Aorta (tissue), 5 donors: ENCODE measurements at regions not wholly inside any gene's neighbourhood (a gene's known extent, or its start where the extent isn't known, plus 50 kb on each side); places are given as distances from the start of the nearest gene placed in this dataset.
"Not testable (repeated sequence)": the region's sequence is repeated elsewhere in the genome, so short reads cannot be mapped to it uniquely, and the experiment has no call there.

Experiments used
- ATAC-seq: fragments of 200-7000 bp; cut with Tn5 transposase; one replicate; pipeline ENCODE4 v1.9.1; 2022; ENCODE audit warnings: moderate library complexity; ENCODE audit not compliant: low FRiP score
- DNase-seq, 2 donors: peaks; one replicate each; pipeline ENCODE4 v3.0.0-alpha.2; 2020
- H3K27ac ChIP-seq, 2 donors: one replicate each; pipeline ENCODE4 v1.5.1; 2013; ENCODE audit warnings: low read length in 2 of 2, mild to moderate bottlenecking in 2 of 2, moderate library complexity in 2 of 2, control low read depth in 1 of 2, inconsistent platforms in 1 of 2, low read depth in 1 of 2
- H3K27me3 ChIP-seq, 2 donors: one replicate each; pipeline ENCODE4 v1.6.1; 2013; ENCODE audit warnings: control low read depth in 1 of 2, low read length in 1 of 2, mild to moderate bottlenecking in 1 of 2, moderate library complexity in 1 of 2; ENCODE audit not compliant: insufficient read depth in 2 of 2, control insufficient read depth in 1 of 2
- H3K36me3 ChIP-seq, 2 donors: one replicate each; pipeline ENCODE4 v1.6.1; 2013; ENCODE audit warnings: control low read depth in 1 of 2, low read length in 1 of 2, mild to moderate bottlenecking in 1 of 2; ENCODE audit not compliant: insufficient read depth in 2 of 2, control insufficient read depth in 1 of 2
- H3K4me1 ChIP-seq, 2 donors: one replicate each; pipeline ENCODE4 v1.6.1; 2013; ENCODE audit warnings: low read length in 2 of 2, control low read depth in 1 of 2, mild to moderate bottlenecking in 1 of 2, moderate library complexity in 1 of 2; ENCODE audit not compliant: insufficient read depth in 2 of 2, control insufficient read depth in 1 of 2
- H3K4me3 ChIP-seq, 2 donors: one replicate each; pipeline ENCODE4 v1.5.1; 2013; ENCODE audit warnings: low read length in 2 of 2, control low read depth in 1 of 2, mild to moderate bottlenecking in 1 of 2
- H3K9me3 ChIP-seq: one replicate; pipeline ENCODE4 v1.6.1; 2013; ENCODE audit warnings: mild to moderate bottlenecking, low read length; ENCODE audit not compliant: control insufficient read depth
- WGBS, 2 donors: extraction: QIAGEN DNeasy Blood & Tissue Kit; methylation state at CpG; one replicate each; pipeline ENCODE4 v1.1.7; 2013; 5-methylcytosine and 5-hydroxymethylcytosine counted together
- intact Hi-C, 2 donors: fragments of 100-400 bp; cut with DNase I; formaldehyde crosslinking; loops; one replicate each; pipeline versions ENCODE4 v1.14.2 to v1.15.0; 2022
- donor health status: healthy with polysubstance abuse.
- donor health status: Bipolar disorder and iron deficiency.
- donor health status: DM: no; HTN: no; CAD: no.
- donor health status: DM: no; HTN: no; CAD: no.
- donor health status: DM: yes; HTN: yes; CAD: no.

GRCh38 chr7:142503949-142504348 is 245.3 kb upstream of the PRSS1 start:
- ATAC-seq, H3K36me3 ChIP-seq, H3K9me3 ChIP-seq, H3K4me3 ChIP-seq, DNase-seq, intact Hi-C loops, H3K4me1 ChIP-seq, H3K27me3 ChIP-seq, H3K27ac ChIP-seq: not testable (repeated sequence)
- 33 to 38% methylated on average over 7 to 8 of the region's 8 CpGs for WGBS, 2 donors

GRCh38 chr7:142503036-142503435 is 245.2 kb upstream of the PRSS58 start:
- no peaks in the 10 kb centered on the region for H3K4me1 ChIP-seq
- no peaks in the 10 kb centered on the region for H3K36me3 ChIP-seq
- H3K9me3 ChIP-seq: no peaks in the 10 kb centered on the region
- DNase-seq: no peak
- H3K27me3 ChIP-seq: no peaks in the 10 kb centered on the region
- H3K27ac ChIP-seq: no peak overlapping the region
- intact Hi-C loops: no loop called here
- WGBS, 2 donors: 89% methylated on average over 6 of the region's 6 CpGs
- no peak for ATAC-seq
- H3K4me3 ChIP-seq: no peak overlapping the region

DNA sequence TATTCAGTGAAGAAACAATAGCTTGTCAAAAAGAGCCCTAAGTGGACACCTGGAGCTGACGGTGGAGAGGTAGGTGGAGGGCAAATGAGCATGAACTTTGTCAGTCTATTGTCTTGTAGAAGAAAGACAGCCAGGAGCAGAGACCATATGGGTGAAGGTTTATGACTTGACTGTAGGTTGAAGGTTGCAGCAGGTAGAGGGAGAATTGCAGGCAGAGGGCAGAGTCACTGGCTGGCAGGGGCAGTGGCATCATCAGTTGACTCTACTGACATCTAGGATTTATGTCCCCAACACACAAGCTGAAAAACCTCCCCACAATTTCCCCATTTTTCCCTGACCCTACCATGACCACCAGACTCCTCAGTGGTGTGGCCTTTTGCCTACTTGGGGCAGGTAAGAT is 243.6 kb upstream of the PRSS58 start:
- DNase-seq: no peak
- intact Hi-C loops: no loop called here
- no peaks in the 10 kb centered on the region for H3K9me3 ChIP-seq
- ATAC-seq: no peak
- no peak overlapping the region for H3K4me3 ChIP-seq
- WGBS, 2 donors: 59 to 71% methylated on average over 1 of the region's 1 CpG
- H3K27me3 ChIP-seq: no peaks in the 10 kb centered on the region
- no peaks in the 10 kb centered on the region for H3K36me3 ChIP-seq
- no peaks in the 10 kb centered on the region for H3K4me1 ChIP-seq
- no peak overlapping the region for H3K27ac ChIP-seq

DNA sequence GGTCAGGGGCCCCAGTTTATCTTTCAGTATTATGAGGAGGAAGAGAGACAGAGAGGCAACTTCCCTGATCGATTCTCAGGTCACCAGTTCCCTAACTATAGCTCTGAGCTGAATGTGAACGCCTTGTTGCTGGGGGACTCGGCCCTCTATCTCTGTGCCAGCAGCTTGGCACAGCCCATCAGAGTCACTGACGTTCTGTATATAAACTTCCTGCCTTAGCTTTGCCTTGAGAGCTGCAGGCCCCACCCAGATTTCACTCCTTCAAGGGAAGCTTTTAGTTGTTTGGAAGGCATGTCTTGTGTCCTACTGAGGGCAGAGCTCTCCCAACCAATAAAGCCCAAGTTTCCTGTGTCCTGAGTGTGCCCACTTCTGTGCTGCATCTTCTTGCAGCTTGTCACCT is 242.5 kb upstream of the PRSS58 start:
- no peak overlapping the region for H3K27ac ChIP-seq
- H3K4me3 ChIP-seq: no peak overlapping the region
- no peaks in the 10 kb centered on the region for H3K4me1 ChIP-seq
- intact Hi-C loops: no loop called here
- H3K36me3 ChIP-seq: no peaks in the 10 kb centered on the region
- DNase-seq: no peak
- WGBS, 2 donors: 25 to 26% methylated on average over 4 of the region's 4 CpGs
- ATAC-seq: no peak
- H3K27me3 ChIP-seq: no peaks in the 10 kb centered on the region
- no peaks in the 10 kb centered on the region for H3K9me3 ChIP-seq

- 78 to 81% methylated on average over 4 of the region's 4 CpGs for WGBS, 2 donors
- H3K9me3 ChIP-seq: no peaks in the 10 kb centered on the region
- intact Hi-C loops: no loop called here
These were observed 241.8 kb upstream of the PRSS58 start for GRCh38 chr7:142499635-142500034.

GRCh38 chr7:142498364-142498763 is 240.5 kb upstream of the PRSS58 start:
- DNase-seq (no peak), ATAC-seq (no peak)
- 52 to 71% methylated on average over 1 of the region's 1 CpG for WGBS, 2 donors
- H3K27me3 ChIP-seq: no peaks in the 10 kb centered on the region
- H3K36me3 ChIP-seq: no peaks in the 10 kb centered on the region
- intact Hi-C loops: no loop called here
- no peak overlapping the region for H3K4me3 ChIP-seq
- H3K9me3 ChIP-seq: no peaks in the 10 kb centered on the region
- no peaks in the 10 kb centered on the region for H3K4me1 ChIP-seq
- no peak overlapping the region for H3K27ac ChIP-seq

More at GRCh38 chr7:142499635-142500034, 241.8 kb upstream of the PRSS58 start:
- DNase-seq (no peak), ATAC-seq (no peak)
- Histone ChIP-seq H3K36me3 (no peaks in the 10 kb centered on the region), H3K27ac (no peak overlapping the region), H3K4me3 (no peak overlapping the region), H3K4me1 (no peaks in the 10 kb centered on the region), H3K27me3 (no peaks in the 10 kb centered on the region)

DNA sequence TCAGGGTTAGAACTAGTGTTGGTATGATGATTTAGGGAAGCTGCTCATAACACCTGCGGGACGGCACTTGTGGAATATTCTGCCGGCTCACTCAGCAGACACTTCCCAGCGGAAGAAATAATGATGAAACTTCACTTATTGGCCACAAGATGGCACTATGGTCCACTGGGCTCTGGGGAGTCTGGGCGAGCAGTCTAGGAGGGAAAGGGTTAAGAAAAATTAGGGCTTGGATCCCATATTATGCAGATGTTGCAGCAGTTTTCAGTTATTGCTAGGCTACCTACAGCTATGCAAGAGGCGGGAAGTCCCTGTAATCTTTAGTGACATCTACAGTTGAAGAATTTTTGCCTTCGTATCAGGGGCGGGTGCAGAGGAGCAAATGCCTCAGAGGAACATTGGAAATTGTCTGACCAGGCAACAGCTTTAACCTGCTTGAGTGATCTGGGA is 238.7 kb upstream of the PRSS58 start:
- no peak for ATAC-seq

DNA sequence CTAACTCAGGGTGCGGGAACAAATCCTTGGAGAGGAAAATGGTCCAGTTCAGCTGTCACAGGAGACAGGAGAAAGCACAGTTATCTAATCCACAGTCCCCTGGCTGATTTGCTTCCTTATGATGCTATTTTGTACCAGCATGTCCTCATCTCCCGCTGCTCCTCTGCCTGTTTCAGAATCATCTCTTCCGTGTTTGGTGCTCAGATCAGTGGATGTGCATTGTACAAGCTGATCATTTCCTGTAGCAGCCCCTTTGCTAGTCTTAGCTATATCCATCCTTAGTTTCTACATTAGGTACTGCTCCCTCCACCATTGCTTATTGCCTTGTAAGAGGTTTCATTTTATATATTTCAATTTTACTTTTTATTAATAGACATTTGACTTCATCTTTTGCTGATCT is 238.0 kb upstream of the PRSS58 start:
- 57 to 62% methylated on average over 3 of the region's 3 CpGs for WGBS, 2 donors
- intact Hi-C loops, ATAC-seq, H3K27me3 ChIP-seq, H3K36me3 ChIP-seq, H3K4me1 ChIP-seq, DNase-seq, H3K4me3 ChIP-seq, H3K27ac ChIP-seq, H3K9me3 ChIP-seq: not testable (repeated sequence)

More for the DNA sequence above, 238.7 kb upstream of the PRSS58 start:
- intact Hi-C loops: no loop called here
- no peak overlapping the region for H3K27ac ChIP-seq
- no peaks in the 10 kb centered on the region for H3K36me3 ChIP-seq
- H3K4me3 ChIP-seq: no peak overlapping the region
- 12% methylated on average over 8 of the region's 8 CpGs for whole genome bisulfite sequencing, 2 donors
- H3K4me1 ChIP-seq: no peaks in the 10 kb centered on the region
- no peaks in the 10 kb centered on the region for H3K9me3 ChIP-seq
- DNase-seq: no peak
- H3K27me3 ChIP-seq: no peaks in the 10 kb centered on the region

GRCh38 chr7:142495301-142495700 is 237.4 kb upstream of the PRSS58 start:
- H3K9me3 ChIP-seq, ATAC-seq, H3K27ac ChIP-seq, DNase-seq, H3K4me3 ChIP-seq, H3K36me3 ChIP-seq, H3K27me3 ChIP-seq, intact Hi-C loops, H3K4me1 ChIP-seq: not testable (repeated sequence)
